Aorta (tissue), 5 donors: ENCODE measurements at regions not wholly inside any gene's neighbourhood (a gene's known extent, or its start where the extent isn't known, plus 50 kb on each side); places are given as distances from the start of the nearest gene placed in this dataset.
"Not testable (repeated sequence)": the region's sequence is repeated elsewhere in the genome, so short reads cannot be mapped to it uniquely, and the experiment has no call there.

Source experiments
- ATAC-seq: fragments of 200-7000 bp; cut with Tn5 transposase; one replicate; pipeline ENCODE4 v1.9.1; 2022; ENCODE audit warnings: moderate library complexity; ENCODE audit not compliant: low FRiP score
- DNase-seq, 2 donors: peaks; one replicate each; pipeline ENCODE4 v3.0.0-alpha.2; 2020
- H3K27ac ChIP-seq, 2 donors: one replicate each; pipeline ENCODE4 v1.5.1; 2013; ENCODE audit warnings: low read length in 2 of 2, mild to moderate bottlenecking in 2 of 2, moderate library complexity in 2 of 2, control low read depth in 1 of 2, inconsistent platforms in 1 of 2, low read depth in 1 of 2
- H3K27me3 ChIP-seq, 2 donors: one replicate each; pipeline ENCODE4 v1.6.1; 2013; ENCODE audit warnings: control low read depth in 1 of 2, low read length in 1 of 2, mild to moderate bottlenecking in 1 of 2, moderate library complexity in 1 of 2; ENCODE audit not compliant: insufficient read depth in 2 of 2, control insufficient read depth in 1 of 2
- H3K36me3 ChIP-seq, 2 donors: one replicate each; pipeline ENCODE4 v1.6.1; 2013; ENCODE audit warnings: control low read depth in 1 of 2, low read length in 1 of 2, mild to moderate bottlenecking in 1 of 2; ENCODE audit not compliant: insufficient read depth in 2 of 2, control insufficient read depth in 1 of 2
- H3K4me1 ChIP-seq, 2 donors: one replicate each; pipeline ENCODE4 v1.6.1; 2013; ENCODE audit warnings: low read length in 2 of 2, control low read depth in 1 of 2, mild to moderate bottlenecking in 1 of 2, moderate library complexity in 1 of 2; ENCODE audit not compliant: insufficient read depth in 2 of 2, control insufficient read depth in 1 of 2
- H3K4me3 ChIP-seq, 2 donors: one replicate each; pipeline ENCODE4 v1.5.1; 2013; ENCODE audit warnings: low read length in 2 of 2, control low read depth in 1 of 2, mild to moderate bottlenecking in 1 of 2
- H3K9me3 ChIP-seq: one replicate; pipeline ENCODE4 v1.6.1; 2013; ENCODE audit warnings: mild to moderate bottlenecking, low read length; ENCODE audit not compliant: control insufficient read depth
- whole genome bisulfite sequencing, 2 donors: extraction: QIAGEN DNeasy Blood & Tissue Kit; methylation state at CpG; one replicate each; pipeline ENCODE4 v1.1.7; 2013; 5-methylcytosine and 5-hydroxymethylcytosine counted together
- intact Hi-C, 2 donors: fragments of 100-400 bp; cut with DNase I; formaldehyde crosslinking; loops; one replicate each; pipeline versions ENCODE4 v1.14.2 to v1.15.0; 2022
- donor health status: healthy with polysubstance abuse.
- donor health status: Bipolar disorder and iron deficiency.
- donor health status: DM: no; HTN: no; CAD: no.
- donor health status: DM: no; HTN: no; CAD: no.
- donor health status: DM: yes; HTN: yes; CAD: no.

GRCh38 chr5:120953445-120953844 is 489.3 kb downstream of the PRR16 start:
- 83 to 87% methylated on average over 2 of the region's 2 CpGs for WGBS, 2 donors
- not testable (repeated sequence) for H3K4me1 ChIP-seq

GRCh38 chr5:120954255-120954654 is 490.2 kb downstream of the PRR16 start:
- ATAC-seq: no peak
- intact Hi-C loops: no loop called here

More at GRCh38 chr5:120953445-120953844, 489.3 kb downstream of the PRR16 start:
- intact Hi-C loops, DNase-seq, H3K36me3 ChIP-seq, H3K9me3 ChIP-seq, ATAC-seq, H3K27ac ChIP-seq, H3K4me3 ChIP-seq, H3K27me3 ChIP-seq: not testable (repeated sequence)

GRCh38 chr5:120955795-120956194 is 491.7 kb downstream of the PRR16 start:
- Histone ChIP-seq H3K36me3 (no peaks in the 10 kb centered on the region), H3K9me3 (peaks cover 5% of the 10 kb centered on the region), H3K27ac (no peak overlapping the region), H3K4me1 (no peaks in the 10 kb centered on the region), H3K27me3 (no peaks in the 10 kb centered on the region), H3K4me3 (no peak overlapping the region)
- ATAC-seq: no peak
- no peak for DNase-seq
- intact Hi-C loops: no loop called here

More at GRCh38 chr5:120954255-120954654, 490.2 kb downstream of the PRR16 start:
- Histone ChIP-seq H3K27ac (no peak overlapping the region), H3K27me3 (no peaks in the 10 kb centered on the region), H3K4me3 (no peak overlapping the region), H3K9me3 (peaks cover 1% of the 10 kb centered on the region), H3K4me1 (no peaks in the 10 kb centered on the region), H3K36me3 (no peaks in the 10 kb centered on the region)
- DNase-seq: no peak

GRCh38 chr5:120958877-120959485 is 494.9 kb downstream of the PRR16 start:
- WGBS, 2 donors: 91% methylated on average over 7 of the region's 7 CpGs

GRCh38 chr5:120960510-120960909 is 496.4 kb downstream of the PRR16 start:
- DNase-seq (no peak), ATAC-seq (peak; percentile 26)
- intact Hi-C loops: no loop called here
- H3K4me3 ChIP-seq: no peak overlapping the region
- no peak overlapping the region for H3K27ac ChIP-seq
- no peaks in the 10 kb centered on the region for H3K27me3 ChIP-seq
- no peaks in the 10 kb centered on the region for H3K36me3 ChIP-seq
- peaks cover 6% of the 10 kb centered on the region for H3K9me3 ChIP-seq
- no peaks in the 10 kb centered on the region for H3K4me1 ChIP-seq
- 98 to 100% methylated on average over 1 of the region's 1 CpG for WGBS, 2 donors

More at GRCh38 chr5:120958877-120959485, 494.9 kb downstream of the PRR16 start:
- DNase-seq: no peak
- Histone ChIP-seq H3K9me3 (peaks cover 6% of the 10 kb centered on the region), H3K36me3 (no peaks in the 10 kb centered on the region), H3K27ac (no peak overlapping the region), H3K4me3 (no peak overlapping the region), H3K4me1 (no peaks in the 10 kb centered on the region), H3K27me3 (no peaks in the 10 kb centered on the region)
- intact Hi-C loops: no loop called here
- ATAC-seq: no peak

GRCh38 chr5:120967366-120967765 is 503.3 kb downstream of the PRR16 start:
- Histone ChIP-seq H3K4me1 (no peaks in the 10 kb centered on the region), H3K4me3 (no peak overlapping the region), H3K27me3 (no peaks in the 10 kb centered on the region), H3K9me3 (peaks cover under 1% of the 10 kb centered on the region), H3K36me3 (no peaks in the 10 kb centered on the region), H3K27ac (no peak overlapping the region)
- ATAC-seq: no peak
- no peak for DNase-seq
- intact Hi-C loops: no loop called here

GRCh38 chr5:120974690-120975089 is 510.6 kb downstream of the PRR16 start:
- DNase-seq: no peak
- no peaks in the 10 kb centered on the region for H3K36me3 ChIP-seq
- no peaks in the 10 kb centered on the region for H3K27me3 ChIP-seq
- 89 to 97% methylated on average over 2 of the region's 2 CpGs for WGBS, 2 donors
- H3K9me3 ChIP-seq: no peaks in the 10 kb centered on the region
- no peak overlapping the region for H3K27ac ChIP-seq
- H3K4me1 ChIP-seq: no peaks in the 10 kb centered on the region
- ATAC-seq: no peak
- H3K4me3 ChIP-seq: no peak overlapping the region
- intact Hi-C loops: no loop called here

- intact Hi-C loops: no loop called here
- Histone ChIP-seq H3K4me3 (no peak overlapping the region), H3K27ac (no peak overlapping the region), H3K4me1 (no peaks in the 10 kb centered on the region), H3K9me3 (no peaks in the 10 kb centered on the region), H3K27me3 (no peaks in the 10 kb centered on the region), H3K36me3 (no peaks in the 10 kb centered on the region)
- ATAC-seq: no peak
- DNase-seq: no peak
Observed at GRCh38 chr5:120982351-120982750, 518.3 kb downstream of the PRR16 start.

- intact Hi-C loops: no loop called here
- no peak overlapping the region for H3K27ac ChIP-seq
- no peaks in the 10 kb centered on the region for H3K27me3 ChIP-seq
- DNase-seq: no peak
- no peak overlapping the region for H3K4me3 ChIP-seq
- H3K9me3 ChIP-seq: no peaks in the 10 kb centered on the region
- H3K4me1 ChIP-seq: no peaks in the 10 kb centered on the region
- no peaks in the 10 kb centered on the region for H3K36me3 ChIP-seq
- no peak for ATAC-seq
Observed at GRCh38 chr5:120985526-120985925, 521.4 kb downstream of the PRR16 start.
